ENCODE measurements at regions not wholly inside any gene's neighbourhood (a gene's known extent, or its start where the extent isn't known, plus 50 kb on each side); places are given as distances from the start of the nearest gene placed in this dataset.

GRCh38 chr13:21967871-21968270 is 297.0 kb downstream of the FGF9 start:
- DNase-seq, result no peak

GRCh38 chr13:21970172-21970571 is 299.3 kb downstream of the FGF9 start:
- no peak for DNase-seq

- no peak for DNase-seq
These were observed 300.0 kb downstream of the FGF9 start for GRCh38 chr13:21970918-21971317.

GRCh38 chr13:21971662-21972621 is 301.1 kb downstream of the FGF9 start:
- no peak for DNase-seq

GRCh38 chr13:21973437-21974125 is 302.7 kb downstream of the FGF9 start:
- no peak for DNase-seq

GRCh38 chr13:21974741-21975140 is 303.9 kb downstream of the FGF9 start:
- DNase-seq, result no peak

GRCh38 chr13:21976159-21976558 is 305.3 kb downstream of the FGF9 start:
- DNase-seq, result no peak

- DNase-seq, result peak; percentile 71
These were observed 308.4 kb downstream of the FGF9 start for GRCh38 chr13:21979161-21979806.

- DNase-seq, result no peak
These were observed 309.2 kb downstream of the FGF9 start for GRCh38 chr13:21980049-21980448.

- DNase-seq, result no peak
These were observed 313.3 kb downstream of the FGF9 start for GRCh38 chr13:21984156-21984555.

GRCh38 chr13:21986602-21987001 is 315.7 kb downstream of the FGF9 start:
- DNase-seq, result no peak

GRCh38 chr13:21987793-21988192 is 316.9 kb downstream of the FGF9 start:
- no peak for DNase-seq

GRCh38 chr13:21988624-21989023 is 317.8 kb downstream of the FGF9 start:
- no peak for DNase-seq

- DNase-seq, result no peak
These were observed 325.2 kb downstream of the FGF9 start for GRCh38 chr13:21996049-21996448.

GRCh38 chr13:21997726-21998125 is 326.9 kb downstream of the FGF9 start:
- DNase-seq, result no peak

GRCh38 chr13:21998279-21998990 is 327.6 kb downstream of the FGF9 start:
- peak; percentile 80 for DNase-seq

- no peak for DNase-seq
These were observed 328.8 kb downstream of the FGF9 start for GRCh38 chr13:21999666-22000065.

- no peak for DNase-seq
These were observed 329.3 kb downstream of the FGF9 start for GRCh38 chr13:22000191-22000590.

GRCh38 chr13:22001336-22001735 is 330.5 kb downstream of the FGF9 start:
- DNase-seq, result no peak

GRCh38 chr13:22002893-22003292 is 332.0 kb downstream of the FGF9 start:
- DNase-seq, result no peak

GRCh38 chr13:22009500-22009899 is 338.6 kb downstream of the FGF9 start:
- DNase-seq, result no peak

GRCh38 chr13:22009937-22010336 is 339.1 kb downstream of the FGF9 start:
- no peak for DNase-seq

GRCh38 chr13:22012686-22013085 is 341.8 kb downstream of the FGF9 start:
- peak; percentile 65 for DNase-seq
